Uterus (tissue), 3 donors: ENCODE measurements at regions not wholly inside any gene's neighbourhood (a gene's known extent, or its start where the extent isn't known, plus 50 kb on each side); places are given as distances from the start of the nearest gene placed in this dataset.

Source experiments
- DNase-seq, 2 donors: peaks; one replicate each; pipeline ENCODE4 v3.0.0-alpha.2; 2019 to 2020
- H3K27ac ChIP-seq, 2 donors: fragments of 200-600 bp; sonication (generic); 1 replicate in 1 of 2; 2 replicates in 1 of 2; pipeline ENCODE4 v1.5.1; 2016 to 2018
- H3K27me3 ChIP-seq, 2 donors: fragments of 200-600 bp; sonication (generic); one replicate each; pipeline ENCODE4 v1.5.1; 2018 to 2019; ENCODE audit warnings: control low read depth in 1 of 2
- H3K36me3 ChIP-seq, 2 donors: fragments of 200-600 bp; sonication (generic); one replicate each; pipeline ENCODE4 v1.5.1; 2019; ENCODE audit warnings: control low read depth in 1 of 2
- H3K4me1 ChIP-seq, 2 donors: fragments of 200-600 bp; sonication (generic); one replicate each; pipeline ENCODE4 v1.5.1; 2018 to 2019; ENCODE audit warnings: control low read depth in 1 of 2
- H3K4me3 ChIP-seq, 2 donors: fragments of 200-600 bp; sonication (generic); 1 replicate in 1 of 2; 2 replicates in 1 of 2; pipeline ENCODE4 v1.5.1; 2018 to 2019; ENCODE audit warnings: mild to moderate bottlenecking in 1 of 2
- H3K9me3 ChIP-seq, 2 donors: fragments of 200-600 bp; sonication (generic); one replicate each; pipeline ENCODE4 v1.5.1; 2019; ENCODE audit warnings: control low read depth in 1 of 2
- POLR2A ChIP-seq, 2 donors: fragments of 450-650 bp; IDR thresholded peaks; one replicate each; pipeline ENCODE4 v1.6.1; 2016; ENCODE audit warnings: antibody characterized with exemption in 2 of 2, mild to moderate bottlenecking in 1 of 2, moderate library complexity in 1 of 2
- intact Hi-C: fragments of 100-400 bp; cut with DNase I; formaldehyde crosslinking; loops from one replicate; pipeline ENCODE4 v1.15.1; 2023; ENCODE audit warnings: low total_unique reads
- TF ChIP-seq, protein P1 (sequence below), 4 experiments: fragments of 200-600 bp in 2 of 4; fragments of 450-650 bp in 2 of 4; sonication (generic) in 2 of 4; IDR thresholded peaks; one replicate each; pipeline ENCODE4 v1.5.1; 2016 to 2019; ENCODE audit warnings: antibody characterized with exemption in 4 of 4, mild to moderate bottlenecking in 2 of 4, moderate library complexity in 1 of 4
- donor health status: DM: yes; HTN: yes; CAD: no.

DNA sequence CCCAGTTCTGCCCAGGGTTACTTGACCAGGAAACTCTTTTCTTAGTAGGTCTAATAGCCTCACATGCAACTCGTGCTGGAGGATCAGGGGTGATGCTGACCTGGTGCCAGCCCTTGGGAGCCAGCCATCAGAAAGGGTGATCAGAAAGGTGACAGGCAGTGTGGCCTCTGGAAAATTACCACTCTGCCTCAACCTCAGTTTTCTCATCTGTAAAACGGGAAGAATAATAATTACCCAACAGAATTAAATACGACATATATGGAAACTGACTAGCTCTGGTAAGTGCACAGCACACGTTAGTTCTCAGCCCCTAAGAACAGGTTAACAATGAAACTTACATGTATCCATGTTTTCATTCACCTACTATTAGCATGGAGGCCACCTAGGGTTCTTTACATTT lies 157.6 kb downstream of the EN1 start:
- intact Hi-C loops, result no loop called here
- H3K27ac ChIP-seq, result no peak overlapping the region
- no peaks in the 10 kb centered on the region for H3K4me1 ChIP-seq
- TF ChIP-seq, protein P1, sequence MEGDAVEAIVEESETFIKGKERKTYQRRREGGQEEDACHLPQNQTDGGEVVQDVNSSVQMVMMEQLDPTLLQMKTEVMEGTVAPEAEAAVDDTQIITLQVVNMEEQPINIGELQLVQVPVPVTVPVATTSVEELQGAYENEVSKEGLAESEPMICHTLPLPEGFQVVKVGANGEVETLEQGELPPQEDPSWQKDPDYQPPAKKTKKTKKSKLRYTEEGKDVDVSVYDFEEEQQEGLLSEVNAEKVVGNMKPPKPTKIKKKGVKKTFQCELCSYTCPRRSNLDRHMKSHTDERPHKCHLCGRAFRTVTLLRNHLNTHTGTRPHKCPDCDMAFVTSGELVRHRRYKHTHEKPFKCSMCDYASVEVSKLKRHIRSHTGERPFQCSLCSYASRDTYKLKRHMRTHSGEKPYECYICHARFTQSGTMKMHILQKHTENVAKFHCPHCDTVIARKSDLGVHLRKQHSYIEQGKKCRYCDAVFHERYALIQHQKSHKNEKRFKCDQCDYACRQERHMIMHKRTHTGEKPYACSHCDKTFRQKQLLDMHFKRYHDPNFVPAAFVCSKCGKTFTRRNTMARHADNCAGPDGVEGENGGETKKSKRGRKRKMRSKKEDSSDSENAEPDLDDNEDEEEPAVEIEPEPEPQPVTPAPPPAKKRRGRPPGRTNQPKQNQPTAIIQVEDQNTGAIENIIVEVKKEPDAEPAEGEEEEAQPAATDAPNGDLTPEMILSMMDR (IDR thresholded peaks at IDR 0.05), result no peak
- no peak for TF ChIP-seq POLR2A (IDR thresholded peaks at IDR 0.05)
- no peaks in the 10 kb centered on the region for H3K9me3 ChIP-seq
- H3K27me3 ChIP-seq, result no peaks in the 10 kb centered on the region
- DNase-seq, result no peak
- H3K36me3 ChIP-seq, result no peaks in the 10 kb centered on the region
- no peak overlapping the region for H3K4me3 ChIP-seq

DNA sequence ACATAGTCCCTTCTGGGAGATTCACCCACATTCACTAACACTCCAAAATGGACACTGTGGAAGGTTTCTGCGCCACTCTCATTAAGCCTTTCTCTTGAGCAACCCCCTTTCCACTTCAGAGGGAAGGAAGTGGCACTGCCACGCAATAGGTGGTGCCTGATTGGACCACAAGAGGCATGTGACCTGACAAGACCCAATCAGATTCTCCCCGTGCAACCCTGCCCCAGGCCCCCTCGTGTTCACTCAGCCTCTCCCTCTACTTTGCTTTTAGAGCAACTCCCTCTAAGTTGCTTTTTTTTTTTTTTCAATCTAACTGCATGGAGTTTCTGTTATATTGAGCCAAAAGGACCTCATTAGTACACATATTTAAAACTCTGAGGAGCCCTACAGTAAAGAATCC lies 158.0 kb downstream of the EN1 start:
- no peaks in the 10 kb centered on the region for H3K4me1 ChIP-seq
- no peak for TF ChIP-seq POLR2A (IDR thresholded peaks at IDR 0.05)
- TF ChIP-seq, protein P1 (IDR thresholded peaks at IDR 0.05), result no peak
- H3K27me3 ChIP-seq, result no peaks in the 10 kb centered on the region
- no peaks in the 10 kb centered on the region for H3K9me3 ChIP-seq
- DNase-seq, result no peak
- no peak overlapping the region for H3K27ac ChIP-seq
- intact Hi-C loops, result no loop called here
- H3K36me3 ChIP-seq, result no peaks in the 10 kb centered on the region
- no peak overlapping the region for H3K4me3 ChIP-seq

DNA sequence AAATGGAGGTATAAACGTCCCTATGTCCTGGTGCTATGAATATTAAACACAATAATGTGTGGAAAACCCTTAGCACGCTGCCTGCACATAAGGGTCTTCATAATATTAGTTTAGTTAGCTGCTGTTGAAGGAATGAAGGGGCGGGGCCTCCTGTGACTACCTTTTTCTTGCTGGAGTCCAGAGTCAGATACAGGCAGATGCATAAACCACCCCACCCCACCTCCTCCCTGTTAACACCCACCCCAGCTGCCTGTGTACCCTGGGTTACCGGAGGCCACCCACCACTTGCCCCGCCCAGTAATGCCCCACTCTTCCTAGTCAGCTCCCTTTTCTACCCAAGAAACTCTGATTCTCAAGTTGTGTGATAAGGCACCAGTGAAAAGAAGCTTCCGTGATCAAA lies 158.4 kb downstream of the EN1 start:
- H3K9me3 ChIP-seq, result no peaks in the 10 kb centered on the region
- no peak overlapping the region for H3K27ac ChIP-seq
- no peaks in the 10 kb centered on the region for H3K27me3 ChIP-seq
- DNase-seq, result no peak
- H3K4me1 ChIP-seq, result no peaks in the 10 kb centered on the region
- intact Hi-C loops, result no loop called here
- TF ChIP-seq POLR2A (IDR thresholded peaks at IDR 0.05), result no peak
- TF ChIP-seq, protein P1 (IDR thresholded peaks at IDR 0.05), result no peak
- H3K36me3 ChIP-seq, result no peaks in the 10 kb centered on the region
- H3K4me3 ChIP-seq, result no peak overlapping the region

DNA sequence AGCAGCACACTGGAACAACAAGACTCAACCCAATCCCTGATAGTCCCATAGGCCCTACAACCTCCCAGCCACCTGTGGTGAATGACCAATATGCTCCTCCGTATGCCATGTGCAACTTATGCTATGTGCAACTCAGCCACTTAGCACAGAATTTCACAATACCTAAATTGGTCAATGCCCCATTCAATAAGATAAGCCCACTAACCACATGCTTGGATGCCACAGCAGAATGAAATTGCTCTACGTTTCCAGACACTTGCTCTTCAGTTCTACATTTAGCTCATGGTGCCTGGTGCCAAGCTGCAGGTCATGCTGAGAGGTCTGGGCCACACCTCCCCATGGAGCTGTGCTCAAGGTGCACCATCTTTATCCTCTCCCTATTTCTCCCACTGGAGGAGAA lies 159.8 kb downstream of the EN1 start:
- Histone ChIP-seq H3K9me3 (no peaks in the 10 kb centered on the region), H3K27me3 (no peaks in the 10 kb centered on the region), H3K27ac (no peak overlapping the region), H3K4me3 (no peak overlapping the region), H3K4me1 (no peaks in the 10 kb centered on the region), H3K36me3 (no peaks in the 10 kb centered on the region)
- intact Hi-C loops, result no loop called here
- no peak for DNase-seq
- TF ChIP-seq, protein P1 (IDR thresholded peaks at IDR 0.05), result no peak

DNA sequence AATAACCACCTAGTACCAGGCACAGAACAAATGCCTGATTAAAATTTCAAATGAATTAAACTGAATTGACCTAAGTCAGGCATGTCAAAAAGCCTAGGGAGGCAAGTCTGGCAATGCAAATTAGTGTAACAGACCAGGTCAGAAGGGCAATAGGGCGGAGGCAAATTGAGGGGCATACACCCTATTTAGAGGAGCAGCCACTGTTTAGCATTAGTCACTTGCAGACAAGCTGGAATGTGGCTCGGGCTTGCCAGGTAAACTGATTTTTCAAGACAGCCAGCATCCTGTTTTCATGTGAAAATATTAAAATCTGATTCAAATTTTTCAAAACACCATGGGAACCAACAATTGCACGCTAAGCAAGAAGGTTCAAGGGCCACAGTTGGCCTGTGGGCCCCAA lies 160.3 kb downstream of the EN1 start:
- H3K27me3 ChIP-seq, result no peaks in the 10 kb centered on the region
- no peaks in the 10 kb centered on the region for H3K36me3 ChIP-seq
- no peak for TF ChIP-seq POLR2A (IDR thresholded peaks at IDR 0.05)
- TF ChIP-seq, protein P1 (IDR thresholded peaks at IDR 0.05), result no peak
- H3K4me1 ChIP-seq, result no peaks in the 10 kb centered on the region
- H3K4me3 ChIP-seq, result no peak overlapping the region
- intact Hi-C loops, result no loop called here
- no peak overlapping the region for H3K27ac ChIP-seq
- DNase-seq, result no peak
- no peaks in the 10 kb centered on the region for H3K9me3 ChIP-seq
